ENCODE measurements at regions not wholly inside any gene's neighbourhood (a gene's known extent, or its start where the extent isn't known, plus 50 kb on each side); places are given as distances from the start of the nearest gene placed in this dataset.
"Not testable (repeated sequence)": the region's sequence is repeated elsewhere in the genome, so short reads cannot be mapped to it uniquely, and the experiment has no call there.

DNA sequence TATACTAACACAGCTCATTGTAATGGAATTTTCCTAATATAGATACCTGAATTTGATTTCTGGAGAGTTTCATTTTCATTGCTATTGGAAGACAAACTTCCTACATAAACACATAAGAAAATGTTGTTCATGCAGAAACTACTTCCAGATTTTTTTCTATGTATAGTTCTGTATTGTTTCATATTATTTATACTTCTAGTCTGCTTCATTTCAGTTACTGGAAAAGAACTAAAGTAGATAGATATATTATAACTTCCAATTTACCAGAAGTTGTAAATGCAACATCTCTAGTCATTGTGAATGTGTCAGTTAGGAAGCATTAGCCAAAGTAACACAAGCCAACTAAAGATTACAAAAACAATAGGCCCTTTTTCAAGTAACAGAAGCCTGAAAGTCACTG, 147.3 kb upstream of the ZNF385D start:
- no peak for DNase-seq

DNA sequence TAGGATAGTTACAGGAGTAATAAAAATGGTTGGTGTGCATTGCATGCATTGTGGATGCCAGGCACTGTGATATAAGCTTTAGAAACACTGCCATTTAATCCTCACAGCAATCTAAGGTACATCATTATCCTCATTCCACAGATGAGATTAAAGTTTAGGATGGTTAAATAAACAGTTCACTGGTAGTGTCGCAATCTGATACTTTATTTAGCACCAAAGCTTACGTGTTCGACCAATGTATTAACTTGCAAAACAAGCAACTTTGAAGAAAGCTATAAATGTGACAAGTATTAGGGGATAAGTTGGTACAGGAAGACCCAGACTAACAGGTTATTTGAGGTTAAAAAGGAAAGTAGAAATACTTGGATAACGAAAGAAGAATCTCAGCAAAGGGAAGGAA, 150.5 kb upstream of the ZNF385D start:
- DNase-seq, result no peak

DNA sequence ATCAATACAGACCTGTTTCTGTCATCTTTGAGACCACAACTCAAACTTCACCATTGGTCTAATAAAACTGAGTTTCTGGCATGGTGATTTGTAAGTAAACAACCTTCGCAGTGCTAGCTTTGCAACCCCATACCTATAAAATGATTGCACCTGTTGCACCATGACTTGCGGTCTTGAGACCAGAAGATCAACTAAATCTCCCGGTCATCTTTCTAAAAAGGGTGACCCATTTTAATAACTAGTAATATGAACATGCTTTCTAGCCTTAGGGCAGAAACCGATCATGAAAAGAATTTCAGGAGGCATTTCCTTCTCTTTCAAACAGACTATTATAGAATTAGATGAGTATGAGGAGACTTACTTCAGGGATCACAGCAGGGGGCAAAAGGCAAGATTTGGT, 151.9 kb upstream of the ZNF385D start:
- no peak for DNase-seq

DNA sequence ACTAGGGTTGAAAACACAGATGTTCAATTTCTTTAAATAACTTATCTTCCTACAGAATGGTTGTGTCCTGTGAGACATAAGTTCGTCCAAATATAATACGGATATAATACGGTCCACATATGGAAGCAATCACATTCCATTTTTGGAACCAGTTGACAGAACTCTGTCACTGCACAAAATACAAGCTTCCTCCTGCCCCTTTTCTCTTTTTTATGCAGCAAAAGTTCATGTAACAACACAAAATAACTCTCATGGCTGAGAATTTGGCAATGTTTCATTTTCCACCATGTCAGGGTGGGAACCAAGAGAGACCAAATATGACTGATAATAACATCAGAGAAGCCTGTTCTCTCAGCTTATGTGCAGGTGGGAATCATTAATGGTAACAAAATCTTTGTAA, 158.1 kb upstream of the ZNF385D start:
- DNase-seq, result no peak

DNA sequence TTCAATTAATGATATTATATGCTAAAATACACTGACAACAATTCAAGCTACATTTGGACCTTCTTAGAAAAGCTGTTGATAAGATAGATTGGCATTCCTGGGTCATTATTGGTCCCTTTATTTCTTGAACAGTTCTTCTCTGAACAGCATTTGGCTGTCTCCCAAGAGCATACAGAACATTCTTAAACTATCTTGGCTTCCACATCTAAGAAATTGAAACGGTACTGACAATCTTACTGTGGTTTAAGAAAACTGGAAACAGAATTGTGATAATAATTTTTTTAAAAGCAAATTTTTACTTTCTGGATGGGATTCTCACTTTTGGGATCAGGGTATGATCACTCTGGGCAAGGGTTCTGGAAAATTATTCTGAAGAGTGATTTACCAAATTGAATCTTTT, 161.7 kb upstream of the ZNF385D start:
- no peak for DNase-seq

DNA sequence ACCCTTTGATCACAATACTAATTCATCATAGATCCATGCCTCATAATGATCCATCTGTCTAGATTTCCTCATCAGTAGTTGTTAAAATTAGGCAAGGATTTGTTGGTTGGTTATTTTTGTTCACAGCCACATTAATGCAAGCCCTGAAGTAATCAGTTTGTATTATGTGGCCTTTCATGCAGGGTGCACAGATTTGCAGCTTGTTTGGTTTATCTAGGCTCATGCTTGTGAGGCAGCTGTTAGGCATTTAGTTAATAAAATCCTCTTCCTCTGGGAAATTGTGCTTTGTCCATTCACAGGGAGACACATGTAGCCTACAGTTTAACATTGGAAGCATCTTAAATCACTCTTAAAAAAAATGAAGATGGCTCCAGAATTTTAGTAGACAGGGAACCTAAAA, 162.8 kb upstream of the ZNF385D start:
- DNase-seq, result no peak

DNA sequence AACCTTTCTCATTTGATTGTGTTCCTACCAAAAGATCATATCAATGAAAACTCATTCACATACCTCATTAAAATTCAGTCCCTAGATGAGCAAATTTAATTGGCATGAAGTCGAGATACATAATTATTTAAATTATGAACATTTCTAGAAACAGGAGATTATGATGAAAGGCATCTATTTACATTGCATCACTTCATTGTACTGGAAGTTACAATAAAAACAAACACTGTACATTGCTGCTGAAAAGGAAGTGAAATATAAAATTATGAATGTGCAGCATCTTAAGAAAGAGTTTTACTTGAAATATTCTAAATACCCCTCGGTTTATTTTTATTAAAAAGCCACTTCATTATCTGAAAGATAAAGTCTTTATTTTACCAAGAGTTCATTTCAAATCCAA, 163.4 kb upstream of the ZNF385D start:
- DNase-seq, result no peak

DNA sequence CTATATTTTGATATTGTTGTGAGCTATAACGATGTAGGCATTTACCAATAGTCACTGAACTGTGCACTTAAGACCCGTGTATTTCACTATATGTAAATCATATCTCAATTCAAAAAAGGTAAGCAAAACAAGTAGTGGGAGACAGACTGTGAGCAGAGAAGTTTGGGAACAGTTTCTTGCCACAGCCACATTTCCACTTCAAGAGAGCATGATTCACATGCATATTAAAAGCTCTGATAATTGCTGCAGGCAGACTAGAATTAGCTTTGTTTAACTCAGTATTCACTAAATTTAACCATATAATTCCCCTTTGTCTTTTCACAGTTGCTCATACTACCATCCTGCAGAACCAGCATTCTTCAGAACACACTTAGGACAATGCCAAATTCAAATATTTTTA, 168.4 kb upstream of the ZNF385D start:
- DNase-seq, result no peak

DNA sequence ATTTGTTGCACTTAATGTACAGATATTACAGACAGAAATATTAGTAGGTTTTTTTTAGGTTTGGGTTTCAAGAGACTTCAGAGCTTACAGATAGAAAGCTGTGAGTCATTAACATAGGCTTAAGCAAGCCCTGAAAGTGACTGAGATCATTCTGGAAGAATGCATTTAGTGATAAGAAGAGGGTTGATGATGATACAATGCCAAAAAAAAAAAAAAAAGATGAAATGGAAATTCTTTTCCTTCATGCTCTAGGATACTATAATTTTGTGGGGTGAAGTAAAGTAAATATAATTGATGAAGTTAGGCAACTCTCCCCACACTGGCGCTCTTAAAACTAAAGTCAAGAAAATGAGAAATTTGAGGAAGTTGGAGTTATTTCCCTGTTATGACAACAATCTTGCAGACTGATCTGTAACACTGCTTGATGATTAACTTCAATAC, 169.4 kb upstream of the ZNF385D start:
- DNase-seq, result no peak

DNA sequence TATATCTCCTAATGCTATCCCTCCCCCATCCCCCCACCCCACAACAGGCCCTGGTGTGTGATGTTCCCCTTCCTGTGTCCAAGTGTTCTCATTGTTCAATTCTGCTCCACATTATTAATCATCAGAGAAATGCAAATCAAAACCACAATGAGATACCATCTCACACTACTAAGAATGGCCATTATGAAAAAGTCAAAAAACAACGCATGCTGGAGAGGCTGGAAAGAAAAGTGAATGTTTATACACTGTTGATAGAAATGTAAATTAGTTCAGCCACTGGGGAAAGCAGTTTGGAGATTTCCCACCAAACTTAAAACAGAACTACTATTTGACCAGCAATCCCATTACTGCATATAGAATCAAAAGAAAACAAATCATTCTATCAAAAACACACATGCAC, 172.1 kb upstream of the ZNF385D start:
- not testable (repeated sequence) for DNase-seq

DNA sequence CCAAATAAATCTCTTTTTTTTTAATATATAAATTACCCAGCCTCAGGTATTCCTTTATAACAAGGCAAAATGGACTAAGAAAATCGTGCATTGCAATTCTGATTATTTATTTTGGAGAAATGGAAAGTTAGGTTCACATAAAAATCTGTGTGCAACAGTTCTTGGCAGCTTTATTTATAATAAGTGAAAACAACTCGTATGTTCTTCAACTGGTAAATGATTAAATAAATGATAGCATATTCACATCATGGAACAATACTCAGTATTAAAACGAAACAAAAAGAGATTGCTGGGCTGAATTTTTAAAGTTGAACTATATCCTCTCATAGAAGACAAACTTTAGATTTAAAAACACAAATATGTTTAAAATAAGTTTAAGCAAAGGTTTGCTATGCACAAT, 176.3 kb upstream of the ZNF385D start:
- DNase-seq, result no peak

DNA sequence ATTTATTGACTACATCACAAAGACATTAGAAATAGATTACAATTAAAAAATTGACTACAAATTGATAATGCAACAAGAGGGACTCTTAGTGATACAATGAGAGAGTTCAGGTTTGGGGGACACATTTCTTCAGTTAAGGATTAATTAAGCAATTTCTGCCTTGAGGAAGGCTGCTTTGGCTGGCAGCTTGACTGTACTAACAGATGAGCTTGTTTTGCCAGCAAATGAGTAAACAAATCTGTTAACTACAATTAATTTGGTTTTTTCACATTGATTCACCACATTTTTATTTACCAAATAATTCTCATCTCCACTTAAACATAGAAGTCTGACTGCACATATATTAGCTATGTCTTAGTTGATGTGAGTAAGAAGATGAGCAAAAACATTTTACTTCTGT, 183.6 kb upstream of the ZNF385D start:
- no peak for DNase-seq

DNA sequence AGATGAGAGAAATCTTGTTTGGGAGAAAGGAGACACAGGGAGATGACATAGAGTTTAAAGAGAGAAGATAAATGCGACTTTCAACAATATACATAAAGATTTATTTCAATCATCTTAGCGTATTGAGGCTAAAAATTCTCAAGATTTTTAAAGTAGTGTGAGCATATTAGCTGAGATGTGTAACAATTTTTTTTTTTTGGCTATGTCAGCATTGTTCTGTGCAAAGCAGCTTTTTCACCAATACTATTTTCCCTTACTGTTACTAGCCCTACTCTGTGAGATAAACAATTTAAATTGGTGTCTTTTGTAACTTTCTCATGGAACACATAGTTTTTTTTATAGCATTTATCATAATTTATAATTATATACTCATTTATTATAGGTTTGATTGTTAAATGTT, 185.2 kb upstream of the ZNF385D start:
- DNase-seq, result no peak

DNA sequence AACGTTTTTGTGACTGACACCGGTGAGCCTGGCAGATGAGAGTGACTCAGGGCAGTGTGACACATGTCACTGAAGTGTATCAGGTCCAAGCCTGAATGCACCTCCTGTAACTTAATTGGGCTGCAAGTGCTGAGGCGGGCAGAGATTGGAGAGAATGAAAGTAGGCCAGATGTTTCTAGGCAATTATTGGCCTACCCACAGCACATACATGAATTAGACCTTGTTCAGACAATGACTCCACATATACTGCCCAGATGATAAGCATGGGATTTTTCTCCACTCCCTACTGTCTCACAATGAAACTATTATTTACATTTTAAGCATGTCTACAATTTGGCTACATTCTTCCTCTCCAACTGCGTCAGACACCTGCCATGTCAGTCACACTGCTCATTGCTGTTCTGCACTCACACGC, 187.3 kb upstream of the ZNF385D start:
- DNase-seq, result no peak

DNA sequence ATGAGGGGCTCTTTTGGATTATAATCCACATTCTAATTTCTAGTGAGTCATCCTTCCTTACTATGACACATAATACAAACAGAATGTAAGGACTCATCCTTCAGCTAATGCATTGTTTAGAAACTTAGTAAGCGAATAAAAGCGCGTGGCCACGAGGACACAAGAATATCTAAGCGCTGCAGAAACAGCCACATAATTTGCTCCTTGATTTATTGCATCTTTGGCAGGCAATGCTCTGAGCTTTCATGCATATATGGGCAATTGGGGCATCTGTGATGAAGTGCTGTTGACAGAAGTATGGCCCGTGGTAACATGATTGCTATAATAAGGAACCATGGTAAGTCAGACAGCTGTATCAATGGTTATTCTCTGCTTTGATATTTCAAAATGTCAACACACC, 191.3 kb upstream of the ZNF385D start:
- no peak for DNase-seq

DNA sequence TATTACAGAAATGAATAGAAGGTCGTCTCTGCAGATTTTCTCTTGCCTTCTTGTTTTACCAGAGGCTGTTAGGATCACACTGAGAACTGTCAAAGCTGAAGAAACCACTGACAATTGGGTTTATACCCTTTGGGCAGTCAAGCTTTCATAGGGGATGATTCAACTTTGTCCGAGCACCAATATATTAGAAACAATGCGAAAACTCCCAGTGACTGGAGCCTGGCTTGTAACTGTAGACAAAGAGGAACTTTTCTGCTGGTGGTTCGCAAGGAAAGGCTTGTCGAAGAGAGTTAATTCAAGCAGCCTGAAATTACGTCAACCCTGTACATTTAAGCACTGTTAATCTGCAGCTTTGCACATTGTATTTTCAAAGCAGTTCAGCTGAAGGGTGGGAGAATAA, 193.2 kb upstream of the ZNF385D start:
- no peak for DNase-seq

DNA sequence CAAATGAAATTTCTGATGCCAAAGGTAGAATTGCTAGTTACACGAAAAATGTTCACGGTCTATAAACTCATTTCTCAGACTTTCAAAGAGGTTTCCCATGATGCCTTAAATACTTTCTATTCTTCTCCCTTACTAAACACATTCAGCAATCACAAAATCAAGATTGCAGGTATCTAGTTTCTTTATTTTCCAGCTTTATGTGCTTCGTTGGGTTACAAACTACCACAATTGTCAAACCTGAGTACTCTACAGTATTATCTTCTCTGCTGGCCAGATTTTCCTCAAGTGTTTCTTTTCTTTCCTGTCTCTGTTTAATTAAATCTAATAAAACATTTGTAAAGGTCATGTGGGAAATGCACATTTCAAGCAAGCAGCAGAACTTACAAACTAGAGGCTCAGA, 201.8 kb upstream of the ZNF385D start:
- no peak for DNase-seq

DNA sequence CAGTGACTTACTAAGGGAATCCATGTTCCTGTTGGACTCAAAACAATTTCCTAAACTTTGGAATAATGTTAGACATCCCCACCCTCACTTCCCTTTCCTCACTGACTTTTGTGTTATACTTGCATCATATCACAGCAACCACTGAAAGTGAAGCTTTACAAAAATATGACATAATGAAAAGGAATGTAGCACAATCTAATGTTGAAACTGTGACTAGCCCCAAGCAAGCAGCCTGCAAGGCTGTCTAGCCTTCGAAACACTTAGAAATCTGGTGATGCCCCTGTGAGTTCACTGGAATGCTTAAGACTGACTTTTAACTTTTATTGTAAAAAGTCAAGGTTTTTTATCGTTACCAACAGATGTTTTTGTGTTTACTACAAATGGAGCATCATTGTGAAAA, 203.7 kb upstream of the ZNF385D start:
- no peak for DNase-seq

DNA sequence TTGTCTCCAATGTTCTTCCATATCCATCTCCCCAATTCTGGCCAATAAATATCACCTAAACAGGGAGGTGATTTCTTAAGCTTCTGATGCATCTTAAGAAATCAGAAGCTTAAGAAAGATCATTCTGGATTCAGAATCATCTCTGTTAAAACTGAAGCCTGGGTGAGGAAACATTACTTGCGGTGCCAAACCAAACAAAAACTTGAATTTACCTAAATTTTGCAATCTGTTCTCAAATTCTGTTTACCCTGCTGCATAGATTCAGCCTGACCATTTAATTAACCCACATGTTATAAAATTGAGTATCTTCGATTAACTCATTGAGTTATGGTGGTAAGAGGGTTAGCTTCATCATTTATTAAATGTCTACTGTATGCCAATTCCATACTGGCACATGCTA, 204.4 kb upstream of the ZNF385D start:
- no peak for DNase-seq

DNA sequence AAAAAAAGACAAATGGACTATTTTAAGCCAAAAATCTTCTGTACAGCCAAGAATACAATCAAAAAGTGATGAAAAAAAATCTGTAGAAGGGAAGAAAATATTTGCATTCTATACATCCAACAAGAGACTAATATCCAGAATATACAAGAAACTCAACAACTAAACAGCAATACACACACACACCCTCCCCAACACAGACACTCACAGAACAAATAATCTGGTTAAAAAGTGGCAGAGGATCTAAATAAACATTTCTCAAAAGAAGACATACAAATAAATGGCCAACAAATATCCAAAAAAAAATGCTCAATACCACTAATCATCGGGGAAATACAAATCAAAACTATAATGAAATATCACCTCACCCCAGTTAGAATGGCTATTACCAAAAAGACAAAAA, 209.0 kb upstream of the ZNF385D start:
- no peak for DNase-seq

DNA sequence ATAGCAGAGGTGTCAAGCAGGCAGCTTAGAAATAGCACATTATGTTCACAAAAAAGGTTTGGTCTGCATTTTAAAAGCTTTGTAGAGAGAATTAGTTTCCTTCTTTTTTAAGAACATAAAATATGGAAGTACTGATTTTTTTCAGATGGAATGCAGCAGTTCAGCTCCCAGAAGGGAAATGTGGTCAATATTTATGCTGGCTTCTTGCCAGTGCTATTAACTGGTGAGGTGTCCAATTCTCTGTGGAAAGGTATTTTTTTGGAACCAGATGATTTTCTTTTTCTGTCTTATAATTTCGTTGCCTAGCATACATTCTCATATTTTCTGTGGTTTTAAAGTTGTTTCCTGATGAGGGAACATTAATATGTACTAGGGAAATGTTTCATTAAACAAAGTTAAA, 211.4 kb upstream of the ZNF385D start:
- no peak for DNase-seq

DNA sequence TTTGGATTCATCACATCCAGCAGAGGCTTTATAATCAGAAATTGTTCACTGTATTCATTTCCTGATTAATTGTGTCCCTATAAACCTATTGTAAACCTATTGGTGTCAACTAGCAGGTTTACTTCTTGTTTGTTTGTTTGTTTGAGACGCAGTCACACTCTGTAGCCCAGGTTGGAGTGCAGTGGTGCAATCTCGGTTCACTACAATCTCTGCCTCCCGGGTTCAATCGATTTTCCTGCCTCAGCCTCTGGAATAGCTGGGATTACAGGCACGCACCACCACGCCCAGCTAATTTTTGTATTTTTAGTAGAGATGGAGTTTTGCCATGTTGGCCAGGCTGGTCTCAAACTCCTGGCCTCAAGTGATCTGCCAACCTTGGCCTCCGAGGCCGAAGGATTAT, 215.4 kb upstream of the ZNF385D start:
- DNase-seq, result not testable (repeated sequence)

DNA sequence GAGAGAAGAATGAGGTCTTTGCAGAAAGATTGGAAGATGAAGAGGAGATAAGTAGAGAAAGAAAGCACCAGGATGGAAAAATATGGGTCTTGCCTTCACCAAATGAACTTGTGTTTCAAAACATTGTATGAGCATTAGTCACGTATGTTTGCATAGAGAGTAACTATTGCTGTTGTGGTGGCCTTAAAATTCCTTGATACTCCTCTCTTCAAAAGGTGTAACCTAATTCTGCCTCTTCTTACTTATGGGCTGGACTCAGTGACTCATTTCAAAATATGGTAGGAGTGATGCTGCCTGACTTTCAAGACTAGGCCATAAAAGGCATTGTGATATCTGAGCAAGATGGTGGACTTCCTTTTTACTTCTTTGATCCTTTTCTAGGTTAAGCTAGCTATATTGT, 228.7 kb upstream of the ZNF385D start:
- DNase-seq, result no peak

DNA sequence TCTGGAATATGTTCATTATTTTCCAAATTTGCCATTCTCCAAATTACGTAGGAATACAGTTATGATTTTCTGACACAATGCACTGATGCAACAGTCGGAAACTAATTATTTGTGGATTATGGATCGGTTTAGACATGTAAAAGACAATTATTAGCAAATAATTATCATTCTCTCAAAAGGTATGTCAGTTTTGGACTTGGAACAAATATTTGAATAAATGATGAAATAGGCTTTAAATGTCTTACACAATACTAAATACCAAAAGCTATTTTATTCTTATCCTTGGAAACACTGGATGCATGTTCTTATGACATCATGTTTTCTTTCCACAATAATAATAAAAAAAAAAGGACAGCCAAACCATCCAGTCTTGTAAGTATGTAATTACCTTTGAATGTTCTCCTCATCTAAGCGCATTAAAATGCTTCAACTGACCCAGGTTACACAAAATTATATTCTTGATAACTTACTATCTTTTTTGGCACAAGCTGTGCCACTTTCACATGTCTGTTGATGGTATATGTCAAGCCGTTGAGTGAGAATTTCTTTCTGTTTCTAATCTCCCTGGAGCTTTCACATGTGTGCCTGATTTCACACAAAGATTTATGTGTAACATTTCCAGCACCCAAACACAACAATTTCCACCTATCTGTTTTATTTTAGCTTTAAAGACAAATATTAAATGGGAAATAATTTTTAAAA, 238.5 kb upstream of the ZNF385D start:
- no peak for DNase-seq

DNA sequence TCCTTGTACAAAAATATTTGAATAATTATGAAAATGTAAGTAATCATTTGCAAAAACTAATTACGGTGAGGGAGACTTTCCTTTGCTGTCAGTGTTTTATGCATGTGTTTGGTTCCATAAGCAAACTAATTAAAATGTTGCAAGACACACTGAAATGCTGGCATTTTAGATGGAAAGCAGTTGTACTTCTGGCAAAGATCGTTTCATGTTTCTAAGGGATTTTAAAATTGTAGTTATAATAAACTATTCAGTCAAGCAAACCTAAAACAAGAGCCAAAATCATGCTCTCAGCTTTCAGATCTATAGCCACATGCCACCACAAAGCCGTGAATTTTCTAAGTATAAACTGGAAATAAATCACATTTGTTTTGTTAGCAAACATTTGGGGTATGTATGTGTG, 240.1 kb upstream of the ZNF385D start:
- no peak for DNase-seq

All from amniotic stem cell (primary cell).